IMR-90 (cell line): ENCODE measurements at regions not wholly inside any gene's neighbourhood (a gene's known extent, or its start where the extent isn't known, plus 50 kb on each side); places are given as distances from the start of the nearest gene placed in this dataset.

ENCODE experiments used
- ATAC-seq: fragments of 200-7000 bp; cut with Tn5 transposase; 2 replicates; pipeline ENCODE4 v1.9.1; 2020; ENCODE audit warnings: low read depth, mild to moderate bottlenecking, moderate library complexity
- BruUV-seq: library from RNA; stranded (reverse); fragments of 400-500 nt; replicated peaks from 2 replicates; lab custom pipeline; 2021; lab: Mats Ljungman, UMichigan
- CTCF ChIA-PET: fragments of 300-600 bp; formaldehyde crosslinking; extraction: SDS; loops from one replicate; lab custom pipeline; 2021; ENCODE audit warnings: antibody characterized with exemption; lab: Yijun Ruan, JAX
- POLR2A ChIA-PET: fragments of 300-600 bp; sonication (Branson Sonifier 250); formaldehyde crosslinking; loops from one replicate; lab custom pipeline; 2022; ENCODE audit warnings: antibody characterized with exemption; ENCODE audit not compliant: unreplicated experiment; lab: Charles Lee
- DNase-seq: peaks from one replicate; pipeline ENCODE4 v3.0.0; 2013
- H2AFZ ChIP-seq: replicated peaks from 2 replicates; pipeline ENCODE3; 2013; ENCODE audit warnings: low read length, mild to moderate bottlenecking; ENCODE audit not compliant: poor library complexity
- H2AK5ac ChIP-seq: 2 replicates; pipeline ENCODE4 v1.6.1; 2013; ENCODE audit warnings: low read depth, low read length, inconsistent platforms
- H2AK9ac ChIP-seq: replicated peaks from 2 replicates; pipeline ENCODE3; 2013; ENCODE audit warnings: mild to moderate bottlenecking, low read depth, low read length, moderate library complexity; ENCODE audit not compliant: poor library complexity
- H2BK120ac ChIP-seq: 2 replicates; pipeline ENCODE4 v1.6.1; 2013; ENCODE audit warnings: low read depth, low read length, inconsistent platforms
- H2BK15ac ChIP-seq: 3 replicates; pipeline ENCODE4 v1.6.1; 2013; ENCODE audit warnings: low read depth, low read length, inconsistent platforms
- H2BK20ac ChIP-seq: 2 replicates; pipeline ENCODE4 v1.6.1; 2013; ENCODE audit warnings: low read depth, mild to moderate bottlenecking, inconsistent platforms, low read length, moderate library complexity
- H2BK5ac ChIP-seq: 2 replicates; pipeline ENCODE4 v1.6.1; 2013; ENCODE audit warnings: mild to moderate bottlenecking, low read depth, low read length, inconsistent platforms; ENCODE audit not compliant: poor library complexity, severe bottlenecking
- H3K14ac ChIP-seq: replicated peaks from 2 replicates; pipeline ENCODE4 v1.6.1; 2013; ENCODE audit warnings: low read depth, low read length, inconsistent platforms
- H3K18ac ChIP-seq: 2 replicates; pipeline ENCODE4 v1.6.1; 2013; ENCODE audit warnings: low read depth, low read length, control low read depth
- H3K23ac ChIP-seq: 2 replicates; pipeline ENCODE4 v1.6.1; 2013; ENCODE audit warnings: low read depth, low read length, inconsistent platforms
- H3K27ac ChIP-seq: 2 replicates; pipeline ENCODE4 v1.5.1; 2013; ENCODE audit warnings: mild to moderate bottlenecking, control low read depth, low read length; ENCODE audit not compliant: insufficient read depth
- H3K27me3 ChIP-seq: 2 replicates; pipeline ENCODE4 v1.6.1; 2013; ENCODE audit warnings: low read length; ENCODE audit not compliant: control insufficient read depth, insufficient read depth
- H3K36me3 ChIP-seq: 2 replicates; pipeline ENCODE4 v1.6.1; 2013; ENCODE audit warnings: low read length, mixed read lengths; ENCODE audit not compliant: control insufficient read depth, insufficient read depth
- H3K4ac ChIP-seq: 2 replicates; pipeline ENCODE4 v1.6.1; 2013; ENCODE audit warnings: low read depth, low read length, inconsistent platforms
- H3K4me1 ChIP-seq: 2 replicates; pipeline ENCODE4 v1.6.1; 2013; ENCODE audit warnings: low read length, mixed read lengths; ENCODE audit not compliant: control insufficient read depth, insufficient read depth
- H3K4me2 ChIP-seq: 2 replicates; pipeline ENCODE4 v1.6.1; 2013; ENCODE audit warnings: low read depth, mild to moderate bottlenecking, control low read depth, low read length, moderate library complexity
- H3K4me3 ChIP-seq: 2 replicates; pipeline ENCODE4 v1.5.1; 2013; ENCODE audit warnings: low read depth, mild to moderate bottlenecking, control low read depth, low read length, moderate library complexity; ENCODE audit not compliant: insufficient read depth
- H3K56ac ChIP-seq: 2 replicates; pipeline ENCODE4 v1.6.1; 2013; ENCODE audit warnings: low read length, inconsistent platforms; ENCODE audit not compliant: insufficient read depth; ENCODE audit errors: extremely low read depth
- H3K79me1 ChIP-seq, 2 experiments: 2 replicates each; pipeline ENCODE4 v1.6.1; 2013; ENCODE audit warnings: low read length in 2 of 2, inconsistent platforms in 1 of 2, low read depth in 1 of 2
- H3K9ac ChIP-seq: 2 replicates; pipeline ENCODE4 v1.6.1; 2013; ENCODE audit warnings: low read depth, low read length, control low read depth
- H3K9me1 ChIP-seq: 2 replicates; pipeline ENCODE4 v1.6.1; 2013; ENCODE audit warnings: low read length, inconsistent platforms; ENCODE audit not compliant: insufficient read depth
- H3K9me3 ChIP-seq: 2 replicates; pipeline ENCODE4 v1.6.1; 2013; ENCODE audit warnings: low read length; ENCODE audit not compliant: control insufficient read depth, insufficient read depth
- H4K20me1 ChIP-seq: 2 replicates; pipeline ENCODE4 v1.6.1; 2013; ENCODE audit warnings: low read length, inconsistent platforms; ENCODE audit not compliant: insufficient read depth
- H4K5ac ChIP-seq: 2 replicates; pipeline ENCODE4 v1.6.1; 2013; ENCODE audit warnings: mild to moderate bottlenecking, low read depth, low read length, control low read depth
- H4K8ac ChIP-seq, 2 experiments: 2 replicates each; pipeline ENCODE4 v1.6.1; 2013; ENCODE audit warnings: low read depth in 2 of 2, low read length in 2 of 2, control low read depth in 1 of 2, inconsistent platforms in 1 of 2
- H4K91ac ChIP-seq: 2 replicates; pipeline ENCODE4 v1.6.1; 2013; ENCODE audit warnings: low read depth, low read length, inconsistent platforms; ENCODE audit not compliant: insufficient read depth
- BHLHE40 ChIP-seq: fragments of 150-350 bp; IDR thresholded peaks from 2 replicates; pipeline ENCODE4 v1.6.1; 2016; ENCODE audit warnings: mild to moderate bottlenecking, low read depth, low read length
- CEBPB ChIP-seq: IDR thresholded peaks from 2 replicates; pipeline ENCODE4 v1.6.1; 2012; ENCODE audit warnings: low read depth, low read length, improper control_type of control experiment
- CHD1 ChIP-seq: IDR thresholded peaks from 2 replicates; pipeline ENCODE4 v1.6.1; 2012; ENCODE audit warnings: low read depth, low read length, improper control_type of control experiment
- CTCF ChIP-seq: conservative IDR thresholded peaks from 2 replicates; pipeline ENCODE4 v1.5.1; 2012; ENCODE audit warnings: mild to moderate bottlenecking, low read depth, low read length, improper control_type of control experiment
- ELK1 ChIP-seq: fragments of 150-350 bp; IDR thresholded peaks from 2 replicates; pipeline ENCODE4 v1.6.1; 2016; ENCODE audit warnings: low read depth, mild to moderate bottlenecking, low read length, moderate library complexity, borderline replicate concordance
- FOS ChIP-seq: fragments of 150-350 bp; IDR thresholded peaks from 2 replicates; pipeline ENCODE4 v1.6.1; 2016; ENCODE audit warnings: low read depth, low read length
- MAFK ChIP-seq: IDR thresholded peaks from 2 replicates; pipeline ENCODE4 v1.6.1; 2012; ENCODE audit warnings: low read depth, low read length, improper control_type of control experiment
- MAZ ChIP-seq: IDR thresholded peaks from 2 replicates; pipeline ENCODE4 v1.6.1; 2012; ENCODE audit warnings: low read depth, mild to moderate bottlenecking, low read length, improper control_type of control experiment, moderate library complexity, borderline replicate concordance
- MXI1 ChIP-seq: IDR thresholded peaks from 2 replicates; pipeline ENCODE4 v1.6.1; 2012; ENCODE audit warnings: low read depth, mild to moderate bottlenecking, low read length, moderate library complexity, borderline replicate concordance
- NFE2L2 ChIP-seq: fragments of 150-350 bp; IDR thresholded peaks from 2 replicates; pipeline ENCODE4 v1.6.1; 2016; ENCODE audit warnings: low read depth, mild to moderate bottlenecking, low read length
- POLR2A ChIP-seq: IDR thresholded peaks from 2 replicates; pipeline ENCODE4 v1.6.1; 2012; ENCODE audit warnings: mild to moderate bottlenecking, low read depth, low read length
- RAD21 ChIP-seq: IDR thresholded peaks from 2 replicates; pipeline ENCODE4 v1.6.1; 2012; ENCODE audit warnings: low read length, improper control_type of control experiment
- RCOR1 ChIP-seq: IDR thresholded peaks from 2 replicates; pipeline ENCODE4 v1.6.1; 2012; ENCODE audit warnings: mild to moderate bottlenecking, low read length, improper control_type of control experiment; ENCODE audit not compliant: insufficient replicate concordance
- RFX5 ChIP-seq: IDR thresholded peaks from 2 replicates; pipeline ENCODE4 v1.8.0; 2012; ENCODE audit warnings: low read depth, mild to moderate bottlenecking, low read length, moderate library complexity
- SMC3 ChIP-seq: fragments of 150-350 bp; IDR thresholded peaks from 2 replicates; pipeline ENCODE4 v1.6.1; 2016; ENCODE audit warnings: low read depth, mild to moderate bottlenecking, antibody characterized with exemption, low read length, moderate library complexity
- USF2 ChIP-seq: fragments of 150-350 bp; IDR thresholded peaks from 2 replicates; pipeline ENCODE4 v1.6.1; 2017; ENCODE audit warnings: mild to moderate bottlenecking, antibody characterized with exemption, low read length, low read depth
- dilution Hi-C: fragments of 300-500 bp; cut with HindIII; formaldehyde crosslinking; loops from one replicate; pipeline ENCODE4 v1.14.3; 2018; ENCODE audit warnings: low sequenced_read_pairs; ENCODE audit not compliant: unreplicated experiment
- in situ Hi-C: fragments of 300-500 bp; cut with MboI; formaldehyde crosslinking; loops from 3 replicates; pipeline ENCODE4 v1.14.3; 2019; ENCODE audit warnings: low sequenced_read_pairs, inconsistent platforms, mixed read lengths
- intact Hi-C: fragments of 100-400 bp; cut with micrococcal nuclease; formaldehyde crosslinking; loops from 2 replicates; pipeline ENCODE4 v1.10.0; 2022

DNA sequence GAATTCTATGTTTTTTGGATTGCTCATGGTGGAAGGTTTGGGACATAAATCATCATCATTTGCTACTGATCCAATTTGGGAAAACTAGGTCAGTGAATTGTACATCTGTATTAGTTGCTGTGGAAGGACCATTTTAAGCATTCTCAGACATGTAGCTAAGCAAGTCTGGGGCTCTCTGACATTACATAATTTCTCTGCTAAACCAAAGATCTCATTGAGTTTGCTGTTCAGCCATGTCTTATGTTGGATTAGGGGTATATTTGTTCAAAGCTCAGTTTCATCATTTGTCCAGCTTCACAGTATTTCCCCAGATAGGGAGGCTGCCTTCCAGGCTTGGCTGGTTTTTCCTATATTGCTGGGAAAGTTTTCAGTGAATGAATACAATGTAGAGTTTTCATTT is 399.7 kb downstream of the MTX2 start:
- H4K20me1 ChIP-seq = no peaks in the 10 kb centered on the region
- no peaks in the 10 kb centered on the region for H3K9me1 ChIP-seq
- H2BK20ac ChIP-seq = no peak overlapping the region
- H2AK9ac ChIP-seq = no peak overlapping the region
- no peak for ATAC-seq
- no TSS peak for BruUV-seq
- intact Hi-C loops = no loop called here
- no peak overlapping the region for H4K8ac ChIP-seq
- TF ChIP-seq POLR2A = no peak
- no peak for TF ChIP-seq NFE2L2
- TF ChIP-seq RCOR1 = no peak
- TF ChIP-seq BHLHE40 = no peak
- no peak for TF ChIP-seq MAZ
- TF ChIP-seq RAD21 = no peak
- no peak for TF ChIP-seq MXI1
- no peak for TF ChIP-seq SMC3
- no peak for TF ChIP-seq ELK1
- TF ChIP-seq CHD1 = no peak
- no peak for TF ChIP-seq USF2
- TF ChIP-seq CEBPB = no peak
- no peak for TF ChIP-seq MAFK
- TF ChIP-seq FOS = no peak
- TF ChIP-seq RFX5 = no peak
- TF ChIP-seq CTCF = no peak
- ChIA-PET CTCF (interaction anchor here (1.4 kb wide), 1 partner anchor 15 kb away, joined by 3 read pairs; no protein-coding TSS in a partner anchor), POLR2A (no interaction called here)
- H3K56ac ChIP-seq = no peak overlapping the region
- H4K91ac ChIP-seq = no peak overlapping the region
- H4K5ac ChIP-seq = no peak overlapping the region
- H3K4me1 ChIP-seq = no peaks in the 10 kb centered on the region
- H3K9me3 ChIP-seq = no peaks in the 10 kb centered on the region
- H3K23ac ChIP-seq = no peak overlapping the region
- H2AFZ ChIP-seq = no peak overlapping the region
- no peak overlapping the region for H3K18ac ChIP-seq
- H3K27ac ChIP-seq = no peak overlapping the region
- no peak overlapping the region for H2BK15ac ChIP-seq
- H2BK120ac ChIP-seq = no peak overlapping the region
- dilution Hi-C loops = no loop called here
- no peaks in the 10 kb centered on the region for H3K36me3 ChIP-seq
- H2BK5ac ChIP-seq = no peak overlapping the region
- H3K14ac ChIP-seq = no peak overlapping the region
- no peak overlapping the region for H2AK5ac ChIP-seq
- DNase-seq = no peak
- no peak overlapping the region for H3K4me3 ChIP-seq
- in situ Hi-C loops = no loop called here
- no peak overlapping the region for H3K4me2 ChIP-seq
- no peaks in the 10 kb centered on the region; the same call in 1 of the 2 replicates for H3K27me3 ChIP-seq
- no peak overlapping the region for H3K4ac ChIP-seq
- no peaks in the 10 kb centered on the region for H3K79me1 ChIP-seq
- H3K9ac ChIP-seq = no peak overlapping the region
